Liver (tissue), 3 donors: ENCODE measurements at regions not wholly inside any gene's neighbourhood (a gene's known extent, or its start where the extent isn't known, plus 50 kb on each side); places are given as distances from the start of the nearest gene placed in this dataset.

Experiments used
- GABPA ChIP-seq, 2 donors: IDR thresholded peaks in 1 of 2; conservative IDR thresholded peaks in 1 of 2; 2 replicates each; pipeline ENCODE4 v1.6.1; 2016; ENCODE audit warnings: antibody characterized with exemption in 2 of 2, mild to moderate bottlenecking in 1 of 2, moderate library complexity in 1 of 2
- JUND ChIP-seq, 2 donors: IDR thresholded peaks; 2 replicates each; pipeline ENCODE4 v1.6.1; 2016; ENCODE audit warnings: antibody characterized with exemption in 2 of 2
- NR2F2 ChIP-seq: IDR thresholded peaks from 2 replicates; pipeline ENCODE4 v1.6.1; 2016; ENCODE audit warnings: antibody characterized with exemption
- RAD21 ChIP-seq, 2 donors: IDR thresholded peaks; 2 replicates each; pipeline ENCODE4 v1.6.1; 2016; ENCODE audit warnings: antibody characterized with exemption in 2 of 2, mild to moderate bottlenecking in 2 of 2
- RXRA ChIP-seq, 2 donors: IDR thresholded peaks; 2 replicates each; pipeline ENCODE4 v1.6.1; 2017 to 2018; ENCODE audit warnings: antibody characterized with exemption in 2 of 2, mild to moderate bottlenecking in 1 of 2
- SP1 ChIP-seq: IDR thresholded peaks from 2 replicates; pipeline ENCODE4 v1.6.1; 2018; ENCODE audit warnings: antibody characterized with exemption, mild to moderate bottlenecking
- TAF1 ChIP-seq: conservative IDR thresholded peaks from 2 replicates; pipeline ENCODE4 v1.6.1; 2016; ENCODE audit warnings: antibody characterized with exemption, mild to moderate bottlenecking
- YY1 ChIP-seq: IDR thresholded peaks from 2 replicates; pipeline ENCODE4 v1.6.1; 2016; ENCODE audit warnings: antibody characterized with exemption, mild to moderate bottlenecking
- TF ChIP-seq, protein P1 (sequence below): fragments of 150-350 bp; IDR thresholded peaks from 2 replicates; pipeline ENCODE4 v1.5.1; 2017; ENCODE audit warnings: improper control_type of control experiment, low read depth, low read length; ENCODE audit not compliant: missing input control
- TF ChIP-seq, protein P2 (sequence below): IDR thresholded peaks from 2 replicates; pipeline ENCODE4 v1.6.1; 2016; ENCODE audit warnings: antibody characterized with exemption, mild to moderate bottlenecking
- TF ChIP-seq, protein P3 (sequence below): IDR thresholded peaks from 2 replicates; pipeline ENCODE4 v1.6.1; 2016; ENCODE audit warnings: antibody characterized with exemption
- TF ChIP-seq, protein P4 (sequence below): IDR thresholded peaks from 2 replicates; pipeline ENCODE4 v1.6.1; 2016; ENCODE audit warnings: antibody characterized with exemption
- TF ChIP-seq, protein P5 (sequence below): IDR thresholded peaks from 2 replicates; pipeline ENCODE4 v1.6.1; 2016; ENCODE audit warnings: antibody characterized with exemption
- donor health status: healthy.
- donor health status: healthy.

DNA sequence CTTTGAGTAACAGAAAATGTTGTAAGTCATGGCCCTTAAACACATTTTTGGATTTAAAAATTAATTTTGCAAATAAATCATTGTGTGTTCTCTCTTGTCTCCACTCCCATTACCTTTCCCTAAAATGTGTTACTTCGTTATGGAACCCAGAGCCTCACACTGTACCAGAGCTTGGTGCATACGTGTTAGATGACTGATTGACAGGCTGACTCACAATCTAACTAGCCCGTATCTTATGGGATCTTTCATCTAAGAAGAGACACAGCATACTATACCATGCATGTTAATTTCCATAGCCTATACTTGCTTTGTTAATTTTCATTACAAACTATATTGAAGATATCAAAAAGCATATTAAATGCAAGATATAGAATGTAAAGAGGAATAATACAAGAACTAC, 87.1 kb downstream of the SPRY4 start:
- TF ChIP-seq, protein P1, sequence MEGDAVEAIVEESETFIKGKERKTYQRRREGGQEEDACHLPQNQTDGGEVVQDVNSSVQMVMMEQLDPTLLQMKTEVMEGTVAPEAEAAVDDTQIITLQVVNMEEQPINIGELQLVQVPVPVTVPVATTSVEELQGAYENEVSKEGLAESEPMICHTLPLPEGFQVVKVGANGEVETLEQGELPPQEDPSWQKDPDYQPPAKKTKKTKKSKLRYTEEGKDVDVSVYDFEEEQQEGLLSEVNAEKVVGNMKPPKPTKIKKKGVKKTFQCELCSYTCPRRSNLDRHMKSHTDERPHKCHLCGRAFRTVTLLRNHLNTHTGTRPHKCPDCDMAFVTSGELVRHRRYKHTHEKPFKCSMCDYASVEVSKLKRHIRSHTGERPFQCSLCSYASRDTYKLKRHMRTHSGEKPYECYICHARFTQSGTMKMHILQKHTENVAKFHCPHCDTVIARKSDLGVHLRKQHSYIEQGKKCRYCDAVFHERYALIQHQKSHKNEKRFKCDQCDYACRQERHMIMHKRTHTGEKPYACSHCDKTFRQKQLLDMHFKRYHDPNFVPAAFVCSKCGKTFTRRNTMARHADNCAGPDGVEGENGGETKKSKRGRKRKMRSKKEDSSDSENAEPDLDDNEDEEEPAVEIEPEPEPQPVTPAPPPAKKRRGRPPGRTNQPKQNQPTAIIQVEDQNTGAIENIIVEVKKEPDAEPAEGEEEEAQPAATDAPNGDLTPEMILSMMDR, result no peak
- TF ChIP-seq, protein P2, sequence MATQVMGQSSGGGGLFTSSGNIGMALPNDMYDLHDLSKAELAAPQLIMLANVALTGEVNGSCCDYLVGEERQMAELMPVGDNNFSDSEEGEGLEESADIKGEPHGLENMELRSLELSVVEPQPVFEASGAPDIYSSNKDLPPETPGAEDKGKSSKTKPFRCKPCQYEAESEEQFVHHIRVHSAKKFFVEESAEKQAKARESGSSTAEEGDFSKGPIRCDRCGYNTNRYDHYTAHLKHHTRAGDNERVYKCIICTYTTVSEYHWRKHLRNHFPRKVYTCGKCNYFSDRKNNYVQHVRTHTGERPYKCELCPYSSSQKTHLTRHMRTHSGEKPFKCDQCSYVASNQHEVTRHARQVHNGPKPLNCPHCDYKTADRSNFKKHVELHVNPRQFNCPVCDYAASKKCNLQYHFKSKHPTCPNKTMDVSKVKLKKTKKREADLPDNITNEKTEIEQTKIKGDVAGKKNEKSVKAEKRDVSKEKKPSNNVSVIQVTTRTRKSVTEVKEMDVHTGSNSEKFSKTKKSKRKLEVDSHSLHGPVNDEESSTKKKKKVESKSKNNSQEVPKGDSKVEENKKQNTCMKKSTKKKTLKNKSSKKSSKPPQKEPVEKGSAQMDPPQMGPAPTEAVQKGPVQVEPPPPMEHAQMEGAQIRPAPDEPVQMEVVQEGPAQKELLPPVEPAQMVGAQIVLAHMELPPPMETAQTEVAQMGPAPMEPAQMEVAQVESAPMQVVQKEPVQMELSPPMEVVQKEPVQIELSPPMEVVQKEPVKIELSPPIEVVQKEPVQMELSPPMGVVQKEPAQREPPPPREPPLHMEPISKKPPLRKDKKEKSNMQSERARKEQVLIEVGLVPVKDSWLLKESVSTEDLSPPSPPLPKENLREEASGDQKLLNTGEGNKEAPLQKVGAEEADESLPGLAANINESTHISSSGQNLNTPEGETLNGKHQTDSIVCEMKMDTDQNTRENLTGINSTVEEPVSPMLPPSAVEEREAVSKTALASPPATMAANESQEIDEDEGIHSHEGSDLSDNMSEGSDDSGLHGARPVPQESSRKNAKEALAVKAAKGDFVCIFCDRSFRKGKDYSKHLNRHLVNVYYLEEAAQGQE, result no peak
- TF ChIP-seq, protein P3, sequence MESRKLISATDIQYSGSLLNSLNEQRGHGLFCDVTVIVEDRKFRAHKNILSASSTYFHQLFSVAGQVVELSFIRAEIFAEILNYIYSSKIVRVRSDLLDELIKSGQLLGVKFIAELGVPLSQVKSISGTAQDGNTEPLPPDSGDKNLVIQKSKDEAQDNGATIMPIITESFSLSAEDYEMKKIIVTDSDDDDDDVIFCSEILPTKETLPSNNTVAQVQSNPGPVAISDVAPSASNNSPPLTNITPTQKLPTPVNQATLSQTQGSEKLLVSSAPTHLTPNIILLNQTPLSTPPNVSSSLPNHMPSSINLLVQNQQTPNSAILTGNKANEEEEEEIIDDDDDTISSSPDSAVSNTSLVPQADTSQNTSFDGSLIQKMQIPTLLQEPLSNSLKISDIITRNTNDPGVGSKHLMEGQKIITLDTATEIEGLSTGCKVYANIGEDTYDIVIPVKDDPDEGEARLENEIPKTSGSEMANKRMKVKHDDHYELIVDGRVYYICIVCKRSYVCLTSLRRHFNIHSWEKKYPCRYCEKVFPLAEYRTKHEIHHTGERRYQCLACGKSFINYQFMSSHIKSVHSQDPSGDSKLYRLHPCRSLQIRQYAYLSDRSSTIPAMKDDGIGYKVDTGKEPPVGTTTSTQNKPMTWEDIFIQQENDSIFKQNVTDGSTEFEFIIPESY, result no peak
- TF ChIP-seq NR2F2, result no peak
- no peak for TF ChIP-seq RAD21 (IDR thresholded peaks at IDR 0.05)
- no peak for TF ChIP-seq GABPA (IDR thresholded peaks at IDR 0.05 in 1 of 2, conservative IDR thresholded peaks at IDR 0.05 in 1 of 2)
- TF ChIP-seq RXRA (IDR thresholded peaks at IDR 0.05), result no peak
- TF ChIP-seq, protein P4, sequence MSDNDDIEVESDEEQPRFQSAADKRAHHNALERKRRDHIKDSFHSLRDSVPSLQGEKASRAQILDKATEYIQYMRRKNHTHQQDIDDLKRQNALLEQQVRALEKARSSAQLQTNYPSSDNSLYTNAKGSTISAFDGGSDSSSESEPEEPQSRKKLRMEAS, result no peak
- no peak for TF ChIP-seq TAF1
- TF ChIP-seq SP1, result no peak
- no peak for TF ChIP-seq JUND (IDR thresholded peaks at IDR 0.05)
- TF ChIP-seq, protein P5, sequence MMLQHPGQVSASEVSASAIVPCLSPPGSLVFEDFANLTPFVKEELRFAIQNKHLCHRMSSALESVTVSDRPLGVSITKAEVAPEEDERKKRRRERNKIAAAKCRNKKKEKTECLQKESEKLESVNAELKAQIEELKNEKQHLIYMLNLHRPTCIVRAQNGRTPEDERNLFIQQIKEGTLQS, result no peak
- TF ChIP-seq YY1, result no peak
